Fibroblast of villous mesenchyme (primary cell): ENCODE measurements at regions not wholly inside any gene's neighbourhood (a gene's known extent, or its start where the extent isn't known, plus 50 kb on each side); places are given as distances from the start of the nearest gene placed in this dataset.

Source experiments
- DNase-seq: peaks from one replicate; pipeline ENCODE4 v3.0.0-alpha.2; 2010; ENCODE audit warnings: low read depth
- H3K4me3 ChIP-seq: 2 replicates; pipeline ENCODE4 v1.5.1; 2011; ENCODE audit warnings: low read depth, mild to moderate bottlenecking, low read length
- CTCF ChIP-seq: IDR thresholded peaks from 2 replicates; pipeline ENCODE4 v1.5.1; 2012; ENCODE audit warnings: low read depth, mild to moderate bottlenecking, low read length; ENCODE audit not compliant: insufficient read depth

- DNase-seq = peak; percentile 19
- no peak for TF ChIP-seq CTCF
- H3K4me3 ChIP-seq = no peak overlapping the region
These were observed 115.8 kb upstream of the DDIT4L start for GRCh38 chr4:100306018-100306417.

GRCh38 chr4:100302061-100303026 lies 112.1 kb upstream of the DDIT4L start:
- H3K4me3 ChIP-seq = no peak overlapping the region
- peak; percentile 31 for DNase-seq
- no peak for TF ChIP-seq CTCF

- no peak overlapping the region for H3K4me3 ChIP-seq
- DNase-seq = peak; percentile 73
These were observed 109.0 kb upstream of the DDIT4L start for GRCh38 chr4:100299046-100299840.

GRCh38 chr4:100295792-100296191 lies 105.5 kb upstream of the DDIT4L start:
- TF ChIP-seq CTCF = no peak
- no peak overlapping the region for H3K4me3 ChIP-seq
- DNase-seq = peak; percentile 46

More at GRCh38 chr4:100299046-100299840, 109.0 kb upstream of the DDIT4L start:
- TF ChIP-seq CTCF = no peak

- TF ChIP-seq CTCF = no peak
- no peak for DNase-seq
These were observed 104.1 kb upstream of the DDIT4L start for GRCh38 chr4:100294356-100294755.

GRCh38 chr4:100290585-100290984 lies 100.3 kb upstream of the DDIT4L start:
- TF ChIP-seq CTCF = no peak
- no peak overlapping the region for H3K4me3 ChIP-seq
- no peak for DNase-seq

More at GRCh38 chr4:100294356-100294755, 104.1 kb upstream of the DDIT4L start:
- no peak overlapping the region for H3K4me3 ChIP-seq
